ENCODE measurements at regions not wholly inside any gene's neighbourhood (a gene's known extent, or its start where the extent isn't known, plus 50 kb on each side); places are given as distances from the start of the nearest gene placed in this dataset.
"Not testable (repeated sequence)": the region's sequence is repeated elsewhere in the genome, so short reads cannot be mapped to it uniquely, and the experiment has no call there.

GRCh38 chr3:125836786-125837185 lies 132.2 kb upstream of the ROPN1B start:
- H3K4me3 ChIP-seq (ENCODE audit: low read length); H3K27me3 ChIP-seq (ENCODE audit: control insufficient read depth in 2 of 2, insufficient read depth in 2 of 2, low read length in 2 of 2); intact Hi-C loops (cut with micrococcal nuclease); H3K36me3 Mint-ChIP-seq; H3K4me1 ChIP-seq (ENCODE audit: control insufficient read depth in 2 of 2, insufficient read depth in 2 of 2, low read length in 2 of 2); CTCF ChIA-PET; H3K27ac ChIP-seq (ENCODE audit: low read depth, low read length); H3K27me3 Mint-ChIP-seq; ATAC-seq; H3K9me3 ChIP-seq (ENCODE audit: control insufficient read depth in 2 of 3, low read length in 3 of 3); POLR2A ChIA-PET; H3K36me3 ChIP-seq (ENCODE audit: control insufficient read depth in 2 of 3, insufficient read depth in 3 of 3, low read length in 3 of 3); H3K9me3 Mint-ChIP-seq: not testable (repeated sequence)
- Mint-ChIP-seq H3K4me3 (peak overlapping the region in 4 of 10 donors; percentile 57 to 59 (median 57)), H3K27ac (peak overlapping the region in 3 of 9 donors; percentile 51 to 81 (median 76)), H3K4me1 (peaks cover 0 to 14% (median 5%) of the 10 kb centered on the region in 7 donors)
- DNase-seq = peak in 1 of 9 donors; percentile 2

DNA sequence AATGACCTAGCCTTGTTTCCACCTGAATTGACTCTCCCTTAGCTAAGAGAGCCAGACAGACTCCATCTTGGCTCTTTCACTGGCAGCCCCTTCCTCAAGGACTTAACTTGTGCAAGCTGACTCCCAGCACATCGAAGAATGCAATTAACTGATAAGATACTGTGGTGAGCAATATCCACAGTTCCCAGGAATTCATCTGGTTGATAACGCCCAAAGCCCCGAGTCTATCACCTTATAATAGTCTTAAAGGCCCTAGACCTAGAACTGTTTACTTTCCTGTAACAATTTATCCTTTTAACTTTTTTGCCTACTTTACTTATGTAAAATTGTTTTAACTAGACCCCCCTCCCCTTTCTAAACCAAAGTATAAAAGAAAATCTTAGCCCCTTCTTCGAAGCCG lies 130.1 kb upstream of the ROPN1B start:
- H3K4me1 ChIP-seq (ENCODE audit: control insufficient read depth in 2 of 2, insufficient read depth in 2 of 2, low read length in 2 of 2); H3K4me3 Mint-ChIP-seq; H3K36me3 Mint-ChIP-seq; H3K4me3 ChIP-seq (ENCODE audit: low read length); H3K9me3 ChIP-seq (ENCODE audit: control insufficient read depth in 2 of 3, low read length in 3 of 3); H3K27ac Mint-ChIP-seq; H3K9me3 Mint-ChIP-seq; H3K36me3 ChIP-seq (ENCODE audit: control insufficient read depth in 2 of 3, insufficient read depth in 3 of 3, low read length in 3 of 3); H3K27me3 ChIP-seq (ENCODE audit: control insufficient read depth in 2 of 2, insufficient read depth in 2 of 2, low read length in 2 of 2); H3K27me3 Mint-ChIP-seq; intact Hi-C loops (cut with micrococcal nuclease); H3K27ac ChIP-seq (ENCODE audit: low read depth, low read length); CTCF ChIA-PET; DNase-seq; POLR2A ChIA-PET; ATAC-seq: not testable (repeated sequence)
- H3K4me1 Mint-ChIP-seq = peaks cover 0 to 14% (median 5%) of the 10 kb centered on the region in 7 donors

DNA sequence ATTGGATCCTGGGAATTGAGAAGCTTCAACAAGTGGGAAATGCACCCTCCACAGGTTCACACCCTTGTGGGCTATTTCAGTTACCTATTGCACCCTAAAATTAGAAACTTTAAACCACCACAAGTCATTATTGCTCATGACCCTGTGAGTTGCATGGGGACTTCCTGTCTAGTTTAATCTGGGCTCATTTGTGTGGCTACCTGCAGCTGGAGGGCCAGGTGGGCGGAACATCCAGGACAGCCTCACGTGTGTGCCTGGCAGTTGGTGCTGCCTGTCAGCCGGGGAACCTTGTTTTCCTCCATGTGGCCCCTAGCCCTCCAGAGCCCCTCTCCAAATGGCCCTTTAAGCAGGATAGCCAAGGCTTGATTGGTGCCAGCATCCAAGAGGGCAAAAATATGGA lies 128.5 kb upstream of the ROPN1B start:
- H3K36me3 ChIP-seq (ENCODE audit: control insufficient read depth in 2 of 3, insufficient read depth in 3 of 3, low read length in 3 of 3); ATAC-seq; CTCF ChIA-PET; H3K27me3 ChIP-seq (ENCODE audit: control insufficient read depth in 2 of 2, insufficient read depth in 2 of 2, low read length in 2 of 2); H3K4me3 ChIP-seq (ENCODE audit: low read length); H3K9me3 Mint-ChIP-seq; H3K9me3 ChIP-seq (ENCODE audit: control insufficient read depth in 2 of 3, low read length in 3 of 3); H3K4me1 ChIP-seq (ENCODE audit: control insufficient read depth in 2 of 2, insufficient read depth in 2 of 2, low read length in 2 of 2); H3K27me3 Mint-ChIP-seq; H3K27ac ChIP-seq (ENCODE audit: low read depth, low read length); POLR2A ChIA-PET; intact Hi-C loops (cut with micrococcal nuclease); H3K4me3 Mint-ChIP-seq; DNase-seq; H3K27ac Mint-ChIP-seq: not testable (repeated sequence)
- Mint-ChIP-seq H3K4me1 (peaks cover 0 to 14% (median 5%) of the 10 kb centered on the region in 7 donors), H3K36me3 (peaks cover 0 to 10% (median 0%) of the 10 kb centered on the region in 5 donors)

DNA sequence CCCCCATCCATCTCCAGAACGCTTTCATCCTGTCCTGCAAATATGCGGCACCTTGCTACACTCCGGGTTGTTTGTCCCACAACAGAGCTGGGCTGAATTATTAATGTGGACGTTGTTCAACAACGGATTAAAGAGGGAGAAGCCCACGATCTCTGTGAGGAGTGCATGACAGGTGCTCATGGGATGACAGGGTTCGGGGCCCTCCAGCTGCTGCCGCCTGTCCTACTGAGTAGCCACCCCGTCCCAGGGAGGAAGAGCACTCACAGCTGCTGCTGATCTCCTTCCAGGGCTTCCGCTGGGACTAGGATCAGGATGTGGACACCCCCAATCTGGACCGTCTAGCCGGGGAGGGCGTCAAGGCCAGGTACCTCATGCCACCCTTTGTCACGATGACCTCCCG lies 121.0 kb upstream of the ROPN1B start:
- peaks cover 0 to 20% (median 10%) of the 10 kb centered on the region in 11 donors for H3K9me3 Mint-ChIP-seq
- H3K4me1 Mint-ChIP-seq; H3K9me3 ChIP-seq (ENCODE audit: control insufficient read depth in 2 of 3, low read length in 3 of 3); H3K27ac Mint-ChIP-seq; H3K27me3 ChIP-seq (ENCODE audit: control insufficient read depth in 2 of 2, insufficient read depth in 2 of 2, low read length in 2 of 2); H3K27me3 Mint-ChIP-seq; DNase-seq; CTCF ChIA-PET; ATAC-seq; H3K36me3 ChIP-seq (ENCODE audit: control insufficient read depth in 2 of 3, insufficient read depth in 3 of 3, low read length in 3 of 3); H3K4me3 ChIP-seq (ENCODE audit: low read length); POLR2A ChIA-PET; H3K27ac ChIP-seq (ENCODE audit: low read depth, low read length); intact Hi-C loops (cut with micrococcal nuclease); H3K4me3 Mint-ChIP-seq; H3K4me1 ChIP-seq (ENCODE audit: control insufficient read depth in 2 of 2, insufficient read depth in 2 of 2, low read length in 2 of 2): not testable (repeated sequence)
- H3K36me3 Mint-ChIP-seq = peaks cover 0 to 33% (median 15%) of the 10 kb centered on the region in 5 donors

DNA sequence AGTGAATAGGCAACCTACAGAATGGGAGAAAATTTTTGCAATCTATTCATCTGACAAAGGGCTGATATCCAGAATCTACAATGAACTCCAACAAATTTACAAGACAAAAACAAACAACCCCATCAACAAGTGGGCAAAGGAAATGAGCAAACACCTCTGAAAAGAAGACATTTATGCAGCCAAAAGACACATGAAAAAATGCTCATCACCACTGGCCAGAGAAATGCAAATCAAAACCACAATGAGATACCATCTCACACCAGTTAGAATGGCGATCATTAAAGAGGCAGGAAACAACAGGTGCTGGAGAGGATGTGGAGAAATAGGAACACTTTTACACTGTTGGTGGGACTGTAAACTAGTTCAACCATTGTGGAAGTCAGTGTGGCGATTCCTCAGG lies 114.0 kb upstream of the ROPN1B start:
- H3K4me3 ChIP-seq (ENCODE audit: low read length); POLR2A ChIA-PET; intact Hi-C loops (cut with micrococcal nuclease); H3K4me1 ChIP-seq (ENCODE audit: control insufficient read depth in 2 of 2, insufficient read depth in 2 of 2, low read length in 2 of 2); CTCF ChIA-PET; ATAC-seq; H3K9me3 ChIP-seq (ENCODE audit: control insufficient read depth in 2 of 3, low read length in 3 of 3); H3K27me3 ChIP-seq (ENCODE audit: control insufficient read depth in 2 of 2, insufficient read depth in 2 of 2, low read length in 2 of 2); H3K4me1 Mint-ChIP-seq; H3K27ac ChIP-seq (ENCODE audit: low read depth, low read length); DNase-seq; H3K4me3 Mint-ChIP-seq; H3K27me3 Mint-ChIP-seq; H3K27ac Mint-ChIP-seq; H3K36me3 ChIP-seq (ENCODE audit: control insufficient read depth in 2 of 3, insufficient read depth in 3 of 3, low read length in 3 of 3): not testable (repeated sequence)
- Mint-ChIP-seq H3K36me3 (peaks cover 0 to 14% (median 6%) of the 10 kb centered on the region in 5 donors), H3K9me3 (peaks cover 0 to 11% (median 5%) of the 10 kb centered on the region in 11 donors)

GRCh38 chr3:125860547-125860946 lies 108.4 kb upstream of the ROPN1B start:
- H3K4me1 ChIP-seq (ENCODE audit: control insufficient read depth in 2 of 2, insufficient read depth in 2 of 2, low read length in 2 of 2); DNase-seq; H3K9me3 ChIP-seq (ENCODE audit: control insufficient read depth in 2 of 3, low read length in 3 of 3); H3K4me3 ChIP-seq (ENCODE audit: low read length); CTCF ChIA-PET; POLR2A ChIA-PET; H3K27ac Mint-ChIP-seq; ATAC-seq; H3K4me1 Mint-ChIP-seq; H3K36me3 ChIP-seq (ENCODE audit: control insufficient read depth in 2 of 3, insufficient read depth in 3 of 3, low read length in 3 of 3); H3K4me3 Mint-ChIP-seq; H3K27me3 ChIP-seq (ENCODE audit: control insufficient read depth in 2 of 2, insufficient read depth in 2 of 2, low read length in 2 of 2); H3K9me3 Mint-ChIP-seq; H3K27me3 Mint-ChIP-seq; H3K27ac ChIP-seq (ENCODE audit: low read depth, low read length): not testable (repeated sequence)
- intact Hi-C loops (cut with micrococcal nuclease) = loop anchor here in 1 of 2 donors (10.0 kb wide), 1 partner anchor 56 kb away; no protein-coding TSS in a partner anchor
- peaks cover 0 to 14% (median 12%) of the 10 kb centered on the region in 5 donors for H3K36me3 Mint-ChIP-seq

DNA sequence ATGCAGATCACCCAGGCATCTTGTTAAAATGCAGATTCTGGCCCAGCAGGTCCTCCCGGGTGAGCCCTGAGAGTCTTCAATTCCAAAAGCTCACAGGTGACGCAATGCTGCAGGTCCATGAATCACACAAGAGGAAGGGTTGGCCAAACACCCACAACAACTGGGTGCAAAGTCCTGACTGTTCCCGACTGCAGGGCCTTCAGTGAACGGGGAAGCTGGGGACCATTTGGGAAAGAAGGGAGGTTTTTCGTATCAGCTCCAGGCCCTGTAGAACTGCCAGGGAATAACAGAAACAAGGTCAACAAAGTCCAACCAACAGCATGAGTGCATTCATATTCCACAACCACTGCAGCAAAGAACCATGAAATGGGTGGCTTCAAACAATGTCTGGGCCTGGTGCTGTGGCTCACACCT lies 106.1 kb upstream of the ROPN1B start:
- H3K4me3 Mint-ChIP-seq; H3K27ac Mint-ChIP-seq; ATAC-seq; POLR2A ChIA-PET; H3K9me3 ChIP-seq (ENCODE audit: control insufficient read depth in 2 of 3, low read length in 3 of 3); DNase-seq; H3K4me1 Mint-ChIP-seq; H3K27me3 Mint-ChIP-seq; H3K9me3 Mint-ChIP-seq; H3K36me3 ChIP-seq (ENCODE audit: control insufficient read depth in 2 of 3, insufficient read depth in 3 of 3, low read length in 3 of 3); CTCF ChIA-PET; H3K27ac ChIP-seq (ENCODE audit: low read depth, low read length); H3K4me1 ChIP-seq (ENCODE audit: control insufficient read depth in 2 of 2, insufficient read depth in 2 of 2, low read length in 2 of 2); H3K27me3 ChIP-seq (ENCODE audit: control insufficient read depth in 2 of 2, insufficient read depth in 2 of 2, low read length in 2 of 2); H3K4me3 ChIP-seq (ENCODE audit: low read length): not testable (repeated sequence)
- intact Hi-C loops (cut with micrococcal nuclease) = loop anchor here in 1 of 2 donors (10.0 kb wide), 1 partner anchor 58 kb away; no protein-coding TSS in a partner anchor
- peaks cover 0 to 14% (median 12%) of the 10 kb centered on the region in 5 donors for H3K36me3 Mint-ChIP-seq

Data from naive thymus-derived CD4-positive, alpha-beta T cell (primary cell).